GM19438 (cell line): ENCODE measurements at regions not wholly inside any gene's neighbourhood (a gene's known extent, or its start where the extent isn't known, plus 50 kb on each side); places are given as distances from the start of the nearest gene placed in this dataset.

ENCODE experiments used
- ATAC-seq: cut with Tn5 transposase; IDR thresholded peaks from one replicate; pipeline ENCODE4 v1.9.1; 2021; ENCODE audit warnings: low read depth; ENCODE audit not compliant: unreplicated experiment

DNA sequence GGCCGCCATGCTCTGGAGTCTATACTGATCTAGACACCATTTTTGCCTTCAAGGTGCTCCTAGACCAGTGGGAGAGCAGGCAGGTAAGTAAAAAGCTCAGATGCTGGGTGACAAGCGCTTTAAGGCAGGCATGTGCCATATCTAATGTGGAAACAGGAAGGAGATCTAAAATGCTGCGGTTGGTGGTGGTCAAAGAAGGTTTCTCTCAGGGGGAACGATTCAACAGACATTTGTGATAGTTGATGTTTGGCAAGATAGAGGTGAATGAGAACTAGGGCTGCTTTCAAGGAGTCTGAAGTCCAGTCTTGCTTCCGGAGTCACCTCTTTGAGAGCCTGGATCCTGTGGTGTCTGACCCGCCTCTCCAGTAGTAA is 146.2 kb upstream of the KLF4 start:
- ATAC-seq: no peak

DNA sequence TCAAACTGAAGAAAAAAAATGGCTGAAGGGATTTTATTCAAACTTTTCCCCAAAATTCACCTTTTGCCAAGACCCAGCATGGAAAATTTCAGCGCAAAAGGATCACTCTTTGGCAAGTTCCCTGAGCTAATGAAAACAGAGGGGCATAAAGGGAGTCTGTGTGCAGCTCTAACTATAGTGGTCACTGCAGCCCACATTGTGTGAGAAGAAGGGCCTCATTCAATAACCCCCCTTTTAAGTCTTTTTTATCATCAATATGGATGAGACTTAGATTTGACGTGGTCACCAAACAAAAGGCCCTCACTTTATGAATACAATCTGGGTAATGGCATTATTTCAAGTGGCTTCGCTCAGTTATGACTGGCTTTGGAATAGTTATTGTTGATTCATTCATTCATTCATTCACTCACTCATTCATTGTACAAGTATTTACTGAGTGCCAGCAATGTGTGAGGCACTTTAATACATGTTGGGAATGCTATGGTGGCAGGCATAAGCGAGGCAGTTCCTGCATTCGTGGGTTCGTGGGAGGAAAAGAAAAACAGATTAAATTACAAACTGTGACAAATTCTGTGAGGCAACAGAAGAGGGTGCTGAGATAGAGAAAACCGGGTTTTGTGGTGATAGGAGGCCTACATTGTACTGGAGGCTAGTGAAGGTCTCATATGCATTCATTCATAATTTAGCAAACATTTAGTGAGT is 145.7 kb upstream of the KLF4 start:
- no peak for ATAC-seq

DNA sequence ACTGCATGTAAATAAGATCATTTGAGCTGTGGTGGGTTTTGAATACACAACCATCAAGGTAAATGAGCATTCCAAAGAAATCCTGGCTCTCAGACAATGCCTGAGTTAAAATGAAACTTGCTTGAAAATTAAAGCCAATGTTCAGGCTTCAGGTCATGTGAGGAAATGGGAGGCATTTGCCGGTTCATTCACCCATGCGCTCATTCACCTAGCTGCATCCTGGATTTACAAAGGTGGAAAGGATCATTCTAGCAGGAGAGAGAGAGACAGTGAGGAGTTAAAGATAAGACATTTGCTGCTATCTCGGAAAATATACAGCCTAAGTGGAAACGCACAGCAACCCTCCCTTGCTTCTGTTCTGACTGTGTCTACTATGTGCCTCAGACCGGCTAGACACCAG is 143.8 kb upstream of the KLF4 start:
- no peak for ATAC-seq

- no peak for ATAC-seq
Measured at GRCh38 chr9:107632661-107633060, 143.1 kb upstream of the KLF4 start.

GRCh38 chr9:107632216-107632615 is 142.6 kb upstream of the KLF4 start:
- ATAC-seq: no peak

- no peak for ATAC-seq
Measured at GRCh38 chr9:107631788-107632187, 142.2 kb upstream of the KLF4 start.

GRCh38 chr9:107630156-107630555 is 140.6 kb upstream of the KLF4 start:
- ATAC-seq: no peak

- ATAC-seq: no peak
Measured at GRCh38 chr9:107628444-107628843, 138.9 kb upstream of the KLF4 start.

DNA sequence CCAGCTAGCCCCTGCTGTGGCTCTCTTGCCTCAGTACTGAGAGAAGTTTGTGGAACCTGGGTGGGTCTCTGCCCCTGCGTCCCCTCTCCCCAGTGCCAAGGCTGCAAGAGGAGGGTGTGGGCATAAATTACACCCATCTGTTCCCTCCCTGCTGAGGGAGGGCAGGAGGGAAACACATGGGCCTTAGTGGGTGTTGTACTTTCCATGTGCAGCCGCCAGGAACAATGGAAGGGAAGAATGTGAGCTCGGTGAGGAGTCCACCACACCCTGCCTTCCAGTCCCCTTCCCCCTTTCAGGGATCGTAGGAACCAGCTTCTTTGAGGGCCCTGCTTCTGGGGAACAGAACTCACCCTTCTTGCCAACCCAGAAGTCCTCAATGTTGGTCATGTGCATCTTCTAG is 138.2 kb upstream of the KLF4 start:
- ATAC-seq: no peak

- ATAC-seq: no peak
Measured at GRCh38 chr9:107626118-107626517, 136.5 kb upstream of the KLF4 start.

GRCh38 chr9:107625383-107625984 is 135.9 kb upstream of the KLF4 start:
- no peak for ATAC-seq

GRCh38 chr9:107624234-107624948 is 134.8 kb upstream of the KLF4 start:
- ATAC-seq: no peak

DNA sequence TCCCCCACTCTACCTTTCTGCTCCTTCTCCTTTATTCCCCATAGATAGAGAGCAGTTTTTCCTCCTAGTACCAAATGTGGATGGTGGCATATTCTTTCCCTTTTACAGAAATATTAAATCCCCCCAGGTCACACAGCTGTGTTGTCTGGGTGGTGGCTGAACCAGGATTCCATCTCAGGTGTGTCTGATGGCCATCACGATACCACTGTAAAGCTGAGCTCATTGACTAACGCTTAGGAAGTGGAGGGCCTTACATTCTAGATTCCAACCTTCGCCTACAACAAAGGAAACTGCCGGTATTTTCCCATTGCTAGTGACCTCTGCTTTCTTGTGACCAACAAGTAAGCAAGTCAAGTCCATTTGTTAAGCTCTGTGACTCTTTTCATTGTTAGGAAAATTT is 131.9 kb upstream of the KLF4 start:
- ATAC-seq: no peak

GRCh38 chr9:107620801-107621200 is 131.2 kb upstream of the KLF4 start:
- ATAC-seq: no peak

DNA sequence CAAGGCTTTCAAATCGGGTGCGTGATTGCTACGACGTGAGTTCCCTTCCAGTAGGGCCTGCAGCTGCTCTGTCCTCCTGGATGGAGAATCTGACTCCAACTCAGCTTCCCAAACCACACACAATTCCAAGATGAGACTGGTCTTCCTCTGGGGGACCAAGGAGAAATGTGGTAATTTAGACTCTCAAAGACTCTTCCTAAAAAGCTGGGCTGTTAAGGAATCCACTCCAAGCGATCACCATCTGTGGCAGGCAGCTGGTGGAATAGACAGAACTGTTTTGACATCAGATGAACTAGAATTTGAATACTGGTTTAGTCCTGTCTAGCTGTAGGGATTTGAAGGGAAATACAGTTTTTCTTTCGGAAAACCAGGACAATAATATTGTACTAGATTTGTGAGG is 130.7 kb upstream of the KLF4 start:
- no peak for ATAC-seq

DNA sequence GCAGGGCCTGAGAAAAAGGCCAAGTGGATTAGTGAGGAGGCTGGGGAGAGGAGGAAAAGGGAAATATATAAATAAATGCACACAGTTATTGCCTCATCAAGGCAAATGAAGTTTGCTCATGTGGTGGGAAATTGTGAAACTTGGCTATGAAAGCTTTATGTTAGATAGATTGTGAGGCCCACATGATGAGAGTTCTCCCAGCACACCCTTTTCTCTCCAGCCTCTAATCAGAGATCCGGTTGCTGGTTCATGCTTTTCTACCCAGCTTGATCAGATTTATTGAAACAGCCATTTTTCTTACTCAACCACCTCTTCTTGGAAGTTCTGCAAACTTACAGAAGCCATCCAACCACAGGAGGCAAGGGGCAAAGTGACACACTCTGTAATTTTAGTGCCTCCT is 125.8 kb upstream of the KLF4 start:
- no peak for ATAC-seq

GRCh38 chr9:107614765-107615164 is 125.2 kb upstream of the KLF4 start:
- ATAC-seq: no peak

DNA sequence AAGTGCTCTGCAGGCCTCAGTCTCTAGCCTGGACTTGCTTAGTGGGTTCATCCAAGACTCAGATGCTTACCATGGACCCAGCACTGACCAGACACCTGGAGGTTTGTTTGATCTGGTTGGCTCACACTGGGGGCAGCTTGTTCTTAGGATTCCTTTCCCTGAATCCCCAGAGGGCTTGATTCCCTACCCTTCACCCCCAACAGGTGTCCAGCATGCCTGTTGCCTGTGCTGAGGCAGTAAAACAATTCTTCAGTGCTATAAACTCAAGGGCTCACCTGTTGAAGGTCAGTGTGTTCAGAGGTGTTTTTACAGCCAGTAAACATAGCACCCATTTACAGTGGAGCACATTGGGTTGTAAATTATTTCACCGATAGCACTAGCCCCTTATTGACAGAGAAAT is 123.8 kb upstream of the KLF4 start:
- no peak for ATAC-seq

DNA sequence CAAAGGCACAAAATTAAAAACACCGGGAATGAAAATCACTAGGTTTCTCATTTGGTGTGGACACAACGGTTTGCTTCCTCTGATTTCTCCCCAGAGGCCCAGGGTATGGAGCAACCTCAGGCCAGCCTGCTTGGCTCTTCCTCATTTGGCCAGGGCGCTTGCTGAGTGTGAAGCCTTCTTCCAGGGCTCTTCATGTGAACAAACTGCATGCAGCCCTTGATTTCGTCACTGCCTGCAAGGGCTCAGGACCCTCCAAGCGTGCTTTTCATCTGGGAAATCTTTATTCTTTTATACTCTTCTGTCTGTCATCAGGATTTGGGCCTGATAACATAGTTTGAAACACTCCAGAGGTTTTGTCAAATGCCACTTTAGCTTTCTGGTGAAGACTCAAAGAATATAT is 122.6 kb upstream of the KLF4 start:
- ATAC-seq: no peak

- no peak for ATAC-seq
Measured at GRCh38 chr9:107609547-107609946, 120.0 kb upstream of the KLF4 start.

GRCh38 chr9:107606149-107606790 is 116.7 kb upstream of the KLF4 start:
- no peak for ATAC-seq

GRCh38 chr9:107605041-107605440 is 115.5 kb upstream of the KLF4 start:
- ATAC-seq: no peak
